ENCODE measurements at regions not wholly inside any gene's neighbourhood (a gene's known extent, or its start where the extent isn't known, plus 50 kb on each side); places are given as distances from the start of the nearest gene placed in this dataset.

DNA sequence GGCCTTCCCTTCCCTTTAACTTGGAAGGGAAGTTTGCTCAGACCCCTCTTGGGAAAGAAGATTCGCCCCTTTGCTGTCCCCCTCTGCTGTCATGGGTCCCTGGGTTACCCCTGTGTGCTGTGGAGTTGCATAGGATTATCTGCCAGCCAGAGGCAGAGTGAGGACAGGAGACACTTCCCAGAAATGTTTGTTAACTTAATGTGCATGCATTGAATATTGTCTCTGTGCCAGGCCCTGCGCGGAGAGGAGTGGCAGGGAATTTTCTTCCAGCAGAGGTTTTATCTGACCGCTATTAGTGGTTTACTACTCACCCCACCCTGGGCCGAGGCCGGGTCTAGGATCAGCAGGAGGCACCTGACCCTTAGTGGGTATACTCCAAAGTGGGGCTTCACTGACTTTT, 894.8 kb downstream of the TBC1D22A start:
- Histone ChIP-seq H3K36me3 (ENCODE audit: control insufficient read depth in 5 of 5, insufficient read depth in 5 of 5, low read length in 5 of 5) (no peaks in the 10 kb centered on the region), H3K4me1 (ENCODE audit: control insufficient read depth in 5 of 5, insufficient read depth in 5 of 5, low read length in 5 of 5) (no peaks in the 10 kb centered on the region), H3K9ac (ENCODE audit: low read length in 5 of 5) (no peak overlapping the region), H3K27me3 (ENCODE audit: control insufficient read depth in 5 of 5, insufficient read depth in 4 of 5, low read length in 5 of 5) (peaks cover 0 to 10% (median 0%) of the 10 kb centered on the region in 5 donors), H3K4me3 (ENCODE audit: low read depth in 1 of 5, low read length in 5 of 5) (no peak overlapping the region), H3K9me3 (ENCODE audit: control insufficient read depth in 5 of 5, low read length in 5 of 5) (peaks cover 0 to 4% (median 0%) of the 10 kb centered on the region in 5 donors), H3K27ac (ENCODE audit: low read depth, low read length) (no peak overlapping the region)

DNA sequence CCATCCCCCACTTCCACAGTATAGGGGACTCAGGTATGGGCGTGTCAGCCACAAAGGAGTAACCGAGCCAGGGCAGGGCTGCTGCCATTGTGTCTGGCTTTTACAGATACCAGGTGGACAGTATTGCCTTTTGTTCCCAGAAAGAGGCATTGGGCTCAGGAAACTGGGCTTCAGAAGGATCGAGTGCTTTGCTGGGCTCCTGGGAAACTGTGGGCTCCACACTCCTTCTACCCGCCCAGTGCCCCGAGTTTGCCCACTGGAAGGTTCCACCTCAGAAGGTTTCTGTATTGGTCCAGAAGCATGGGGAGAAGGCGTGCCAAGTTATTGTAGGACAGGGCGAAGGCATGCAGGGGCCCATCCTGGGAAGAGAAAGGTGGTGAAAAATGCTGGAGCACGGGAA, 894.4 kb downstream of the TBC1D22A start:
- Histone ChIP-seq H3K9me3 (ENCODE audit: control insufficient read depth in 5 of 5, low read length in 5 of 5) (peaks cover 0 to 4% (median 0%) of the 10 kb centered on the region in 5 donors), H3K27ac (ENCODE audit: low read depth, low read length) (no peak overlapping the region), H3K9ac (ENCODE audit: low read length in 5 of 5) (no peak overlapping the region), H3K27me3 (ENCODE audit: control insufficient read depth in 5 of 5, insufficient read depth in 4 of 5, low read length in 5 of 5) (peaks cover 0 to 10% (median 0%) of the 10 kb centered on the region in 5 donors), H3K4me1 (ENCODE audit: control insufficient read depth in 5 of 5, insufficient read depth in 5 of 5, low read length in 5 of 5) (no peaks in the 10 kb centered on the region), H3K4me3 (ENCODE audit: low read depth in 1 of 5, low read length in 5 of 5) (no peak overlapping the region), H3K36me3 (ENCODE audit: control insufficient read depth in 5 of 5, insufficient read depth in 5 of 5, low read length in 5 of 5) (no peaks in the 10 kb centered on the region)

DNA sequence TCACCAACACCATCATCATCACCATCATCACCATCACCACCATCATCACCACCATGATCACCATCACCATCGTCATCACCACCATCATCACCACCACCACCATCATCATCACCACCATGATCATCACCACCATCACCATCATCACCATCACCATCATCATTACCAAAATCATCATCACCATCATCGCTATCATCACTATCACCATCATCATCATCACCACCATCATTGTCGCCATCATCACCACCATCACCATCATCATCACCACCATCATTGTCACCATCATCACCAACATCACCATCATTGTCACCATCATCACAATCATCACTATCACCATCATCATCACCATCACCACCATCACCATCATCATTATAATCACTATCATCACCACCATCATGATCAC, 893.5 kb downstream of the TBC1D22A start:
- peaks cover 0 to 10% (median 0%) of the 10 kb centered on the region in 5 donors for H3K27me3 ChIP-seq (ENCODE audit: control insufficient read depth in 5 of 5, insufficient read depth in 4 of 5, low read length in 5 of 5)
- H3K4me1 ChIP-seq (ENCODE audit: control insufficient read depth in 5 of 5, insufficient read depth in 5 of 5, low read length in 5 of 5): no peaks in the 10 kb centered on the region
- H3K9ac ChIP-seq (ENCODE audit: low read length in 5 of 5): no peak overlapping the region
- no peak overlapping the region for H3K27ac ChIP-seq (ENCODE audit: low read depth, low read length)
- no peak overlapping the region for H3K4me3 ChIP-seq (ENCODE audit: low read depth in 1 of 5, low read length in 5 of 5)
- peaks cover 0 to 4% (median 0%) of the 10 kb centered on the region in 5 donors for H3K9me3 ChIP-seq (ENCODE audit: control insufficient read depth in 5 of 5, low read length in 5 of 5)
- no peaks in the 10 kb centered on the region for H3K36me3 ChIP-seq (ENCODE audit: control insufficient read depth in 5 of 5, insufficient read depth in 5 of 5, low read length in 5 of 5)

DNA sequence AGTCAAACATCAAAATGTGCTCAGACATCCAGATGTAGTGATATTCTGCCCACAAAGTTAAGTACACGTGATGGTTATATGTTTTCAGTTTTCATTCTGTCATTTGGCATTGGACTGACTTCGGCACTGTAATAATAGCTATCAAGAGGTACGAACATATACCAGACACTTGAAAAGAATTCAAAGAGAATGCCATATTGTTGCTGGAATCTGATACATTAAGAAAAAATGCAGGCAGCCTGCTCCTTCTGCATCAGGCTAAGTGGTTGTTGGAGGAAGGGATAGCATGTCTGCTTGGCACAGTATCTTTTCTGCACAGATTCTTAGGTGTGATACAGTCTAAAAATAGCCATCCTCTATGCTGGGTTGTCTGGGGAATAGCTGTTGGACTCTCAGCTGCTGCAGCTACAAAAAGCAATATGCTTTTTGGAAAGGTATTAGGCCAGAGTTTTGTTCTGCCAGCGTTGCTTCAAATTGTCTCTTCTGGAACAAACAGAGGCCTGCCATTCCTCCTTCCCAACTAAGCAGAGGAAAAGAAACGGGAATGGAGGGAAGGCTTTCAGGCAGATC, 892.6 kb downstream of the TBC1D22A start:
- no peak overlapping the region for H3K4me3 ChIP-seq (ENCODE audit: low read depth in 1 of 5, low read length in 5 of 5)

DNA sequence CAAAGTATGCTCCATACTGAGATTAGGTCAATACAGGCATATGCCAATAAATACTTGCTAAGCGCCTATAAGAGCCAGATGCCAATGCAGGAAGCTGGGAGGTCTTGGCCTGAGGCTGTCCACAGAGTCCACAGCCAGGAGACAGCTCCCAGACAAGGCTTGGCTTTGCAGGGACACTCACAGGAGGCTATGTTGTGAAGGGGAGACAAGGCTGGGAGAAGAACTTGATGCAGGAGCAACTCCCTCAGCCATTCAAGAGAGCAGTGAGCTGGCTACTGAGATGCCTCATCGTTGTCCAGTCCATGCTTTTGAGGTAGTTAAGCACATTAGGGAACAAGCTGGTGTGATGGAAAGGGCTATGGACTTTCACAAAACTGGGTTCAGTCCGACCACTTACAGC, 891.5 kb downstream of the TBC1D22A start:
- H3K27me3 ChIP-seq (ENCODE audit: control insufficient read depth in 5 of 5, insufficient read depth in 4 of 5, low read length in 5 of 5): peaks cover 0 to 10% (median 0%) of the 10 kb centered on the region in 5 donors
- H3K9me3 ChIP-seq (ENCODE audit: control insufficient read depth in 5 of 5, low read length in 5 of 5): peaks cover 0 to 4% (median 0%) of the 10 kb centered on the region in 5 donors
- H3K36me3 ChIP-seq (ENCODE audit: control insufficient read depth in 5 of 5, insufficient read depth in 5 of 5, low read length in 5 of 5): no peaks in the 10 kb centered on the region
- no peak overlapping the region for H3K27ac ChIP-seq (ENCODE audit: low read depth, low read length)
- no peak overlapping the region for H3K9ac ChIP-seq (ENCODE audit: low read length in 5 of 5)
- H3K4me3 ChIP-seq (ENCODE audit: low read depth in 1 of 5, low read length in 5 of 5): no peak overlapping the region
- H3K4me1 ChIP-seq (ENCODE audit: control insufficient read depth in 5 of 5, insufficient read depth in 5 of 5, low read length in 5 of 5): no peaks in the 10 kb centered on the region

More for the DNA sequence above, 892.6 kb downstream of the TBC1D22A start:
- peaks cover 0 to 10% (median 0%) of the 10 kb centered on the region in 5 donors for H3K27me3 ChIP-seq (ENCODE audit: control insufficient read depth in 5 of 5, insufficient read depth in 4 of 5, low read length in 5 of 5)
- H3K27ac ChIP-seq (ENCODE audit: low read depth, low read length): no peak overlapping the region
- peaks cover 0 to 4% (median 0%) of the 10 kb centered on the region in 5 donors for H3K9me3 ChIP-seq (ENCODE audit: control insufficient read depth in 5 of 5, low read length in 5 of 5)
- H3K36me3 ChIP-seq (ENCODE audit: control insufficient read depth in 5 of 5, insufficient read depth in 5 of 5, low read length in 5 of 5): no peaks in the 10 kb centered on the region
- H3K9ac ChIP-seq (ENCODE audit: low read length in 5 of 5): no peak overlapping the region
- no peaks in the 10 kb centered on the region for H3K4me1 ChIP-seq (ENCODE audit: control insufficient read depth in 5 of 5, insufficient read depth in 5 of 5, low read length in 5 of 5)

DNA sequence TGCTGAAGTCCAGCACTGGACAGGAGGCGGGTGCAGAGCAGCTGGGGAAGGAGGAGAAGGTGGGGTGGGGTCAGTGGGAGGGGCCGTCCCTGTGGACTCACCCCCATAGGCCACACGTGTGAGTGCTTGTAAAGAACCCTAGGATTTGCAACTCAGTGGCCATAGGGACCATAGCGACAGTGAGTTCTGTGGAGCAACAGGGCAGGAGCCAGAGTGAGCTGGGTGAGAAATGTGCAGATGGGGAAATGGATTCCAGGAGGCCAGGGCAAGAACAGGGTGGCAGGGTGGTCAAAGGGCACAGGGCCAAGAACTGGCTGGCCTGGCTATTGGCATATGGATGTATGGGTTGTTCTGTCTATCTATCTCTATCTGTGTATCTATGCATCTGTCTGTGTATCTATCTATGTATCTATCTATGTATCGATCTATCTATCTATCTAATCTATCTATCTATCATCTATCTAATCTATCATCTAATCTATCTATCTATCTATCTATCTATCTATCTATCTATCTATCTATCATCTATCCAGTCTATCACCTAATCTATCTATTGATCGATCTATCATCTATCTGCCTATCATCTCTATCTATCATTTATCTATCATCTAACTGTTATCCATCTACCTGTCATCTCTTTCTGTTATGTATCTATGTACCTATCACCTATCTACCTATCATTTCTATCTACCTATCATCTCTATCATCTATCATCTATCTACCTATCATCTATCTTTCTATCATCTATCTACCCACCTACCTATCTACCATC, 889.0 kb downstream of the TBC1D22A start:
- Histone ChIP-seq H3K27me3 (ENCODE audit: control insufficient read depth in 5 of 5, insufficient read depth in 4 of 5, low read length in 5 of 5) (peaks cover 0 to 16% (median 0%) of the 10 kb centered on the region in 5 donors), H3K9ac (ENCODE audit: low read length in 5 of 5) (no peak overlapping the region)

DNA sequence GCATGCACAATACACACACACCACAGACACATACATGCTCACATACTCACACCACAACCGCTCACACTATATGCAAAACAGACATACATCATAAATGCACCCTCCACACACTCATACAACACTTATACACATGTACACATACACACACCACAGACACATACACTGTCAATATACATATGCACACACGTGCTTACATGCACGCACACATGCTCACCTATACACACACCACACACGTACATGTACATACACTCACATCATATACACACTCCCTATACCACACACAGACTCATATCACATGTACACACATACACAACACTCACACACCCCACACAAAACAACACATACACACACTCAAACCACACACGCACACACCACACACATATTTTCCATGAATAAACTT, 885.3 kb downstream of the TBC1D22A start:
- H3K9me3 ChIP-seq (ENCODE audit: control insufficient read depth in 5 of 5, low read length in 5 of 5): peaks cover 0 to 4% (median 0%) of the 10 kb centered on the region in 5 donors
- H3K27ac ChIP-seq (ENCODE audit: low read depth, low read length): no peak overlapping the region
- no peaks in the 10 kb centered on the region for H3K4me1 ChIP-seq (ENCODE audit: control insufficient read depth in 5 of 5, insufficient read depth in 5 of 5, low read length in 5 of 5)
- H3K4me3 ChIP-seq (ENCODE audit: low read depth in 1 of 5, low read length in 5 of 5): no peak overlapping the region
- H3K9ac ChIP-seq (ENCODE audit: low read length in 5 of 5): no peak overlapping the region
- H3K36me3 ChIP-seq (ENCODE audit: control insufficient read depth in 5 of 5, insufficient read depth in 5 of 5, low read length in 5 of 5): no peaks in the 10 kb centered on the region
- peaks cover 0 to 11% (median 0%) of the 10 kb centered on the region in 5 donors for H3K27me3 ChIP-seq (ENCODE audit: control insufficient read depth in 5 of 5, insufficient read depth in 4 of 5, low read length in 5 of 5)

More for the DNA sequence above, 889.0 kb downstream of the TBC1D22A start:
- Histone ChIP-seq H3K4me1 (ENCODE audit: control insufficient read depth in 5 of 5, insufficient read depth in 5 of 5, low read length in 5 of 5) (no peaks in the 10 kb centered on the region), H3K4me3 (ENCODE audit: low read depth in 1 of 5, low read length in 5 of 5) (no peak overlapping the region), H3K27ac (ENCODE audit: low read depth, low read length) (no peak overlapping the region), H3K9me3 (ENCODE audit: control insufficient read depth in 5 of 5, low read length in 5 of 5) (peaks cover 0 to 4% (median 0%) of the 10 kb centered on the region in 5 donors), H3K36me3 (ENCODE audit: control insufficient read depth in 5 of 5, insufficient read depth in 5 of 5, low read length in 5 of 5) (no peaks in the 10 kb centered on the region)

DNA sequence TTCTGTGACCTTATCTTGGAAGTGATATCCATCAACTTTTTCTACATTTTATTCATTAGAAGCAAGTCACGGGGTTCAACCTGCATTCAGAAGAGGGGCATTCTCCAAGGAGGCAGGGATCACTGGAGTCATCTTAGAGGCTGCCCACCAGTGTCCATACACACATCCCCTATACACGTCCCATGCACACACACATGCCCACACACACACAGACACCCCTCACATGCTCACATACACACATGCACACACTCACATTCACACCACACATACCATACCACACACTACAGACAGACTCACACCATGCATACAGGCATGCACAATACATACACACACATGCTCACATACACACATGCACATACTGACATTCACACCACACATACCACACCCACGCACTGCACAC, 884.7 kb downstream of the TBC1D22A start:
- H3K27ac ChIP-seq (ENCODE audit: low read depth, low read length): no peak overlapping the region
- peaks cover 0 to 11% (median 0%) of the 10 kb centered on the region in 5 donors for H3K27me3 ChIP-seq (ENCODE audit: control insufficient read depth in 5 of 5, insufficient read depth in 4 of 5, low read length in 5 of 5)
- H3K9ac ChIP-seq (ENCODE audit: low read length in 5 of 5): no peak overlapping the region
- H3K4me3 ChIP-seq (ENCODE audit: low read depth in 1 of 5, low read length in 5 of 5): no peak overlapping the region
- H3K36me3 ChIP-seq (ENCODE audit: control insufficient read depth in 5 of 5, insufficient read depth in 5 of 5, low read length in 5 of 5): no peaks in the 10 kb centered on the region
- no peaks in the 10 kb centered on the region for H3K4me1 ChIP-seq (ENCODE audit: control insufficient read depth in 5 of 5, insufficient read depth in 5 of 5, low read length in 5 of 5)
- H3K9me3 ChIP-seq (ENCODE audit: control insufficient read depth in 5 of 5, low read length in 5 of 5): peaks cover 0 to 4% (median 0%) of the 10 kb centered on the region in 5 donors

DNA sequence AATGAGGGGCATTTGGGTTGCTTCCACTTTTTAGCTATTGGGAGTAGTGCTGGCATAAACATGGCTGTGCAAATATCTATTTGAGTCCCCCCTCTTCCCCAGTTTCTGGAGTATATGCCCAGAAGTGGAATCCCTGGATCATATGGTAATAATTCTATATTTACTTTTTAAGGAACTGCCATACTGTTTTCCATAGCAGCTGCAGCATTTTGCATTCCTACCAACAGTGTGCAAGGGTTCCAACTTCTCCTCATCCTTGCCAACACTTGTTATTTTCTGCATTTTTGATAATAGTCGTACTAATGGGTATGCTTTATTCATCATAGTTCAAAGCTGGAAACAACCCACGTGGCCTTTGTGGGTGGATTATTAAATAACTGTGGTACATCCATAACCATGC, 883.5 kb downstream of the TBC1D22A start:
- Histone ChIP-seq H3K4me1 (ENCODE audit: control insufficient read depth in 5 of 5, insufficient read depth in 5 of 5, low read length in 5 of 5) (no peaks in the 10 kb centered on the region), H3K4me3 (ENCODE audit: low read depth in 1 of 5, low read length in 5 of 5) (no peak overlapping the region), H3K27me3 (ENCODE audit: control insufficient read depth in 5 of 5, insufficient read depth in 4 of 5, low read length in 5 of 5) (peaks cover 0 to 11% (median 0%) of the 10 kb centered on the region in 5 donors), H3K36me3 (ENCODE audit: control insufficient read depth in 5 of 5, insufficient read depth in 5 of 5, low read length in 5 of 5) (no peaks in the 10 kb centered on the region), H3K9me3 (ENCODE audit: control insufficient read depth in 5 of 5, low read length in 5 of 5) (peaks cover 0 to 4% (median 0%) of the 10 kb centered on the region in 5 donors), H3K27ac (ENCODE audit: low read depth, low read length) (no peak overlapping the region), H3K9ac (ENCODE audit: low read length in 5 of 5) (no peak overlapping the region)

DNA sequence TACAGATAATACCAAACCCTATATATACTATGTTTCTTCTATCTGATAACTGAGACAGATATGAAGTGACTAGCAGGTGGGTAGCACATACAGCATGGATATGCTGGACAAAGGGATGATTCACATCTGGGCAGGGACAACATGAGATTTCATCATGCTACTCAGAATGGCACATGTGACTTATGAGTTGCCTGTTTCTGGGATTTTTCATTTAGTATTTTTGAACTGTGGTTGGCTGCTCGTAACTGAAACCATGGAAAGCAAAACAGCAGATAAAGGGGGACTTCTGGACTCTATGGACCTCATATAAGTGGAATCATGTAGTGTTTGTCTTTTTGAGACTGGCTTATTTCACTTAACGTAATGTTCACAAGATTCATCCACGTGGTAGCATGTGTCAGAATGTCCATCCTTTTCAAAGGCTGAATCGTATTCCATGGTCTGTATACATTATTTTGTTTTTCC, 883.0 kb downstream of the TBC1D22A start:
- Histone ChIP-seq H3K36me3 (ENCODE audit: control insufficient read depth in 5 of 5, insufficient read depth in 5 of 5, low read length in 5 of 5) (no peaks in the 10 kb centered on the region), H3K4me3 (ENCODE audit: low read depth in 1 of 5, low read length in 5 of 5) (no peak overlapping the region), H3K27ac (ENCODE audit: low read depth, low read length) (no peak overlapping the region), H3K4me1 (ENCODE audit: control insufficient read depth in 5 of 5, insufficient read depth in 5 of 5, low read length in 5 of 5) (no peaks in the 10 kb centered on the region), H3K9ac (ENCODE audit: low read length in 5 of 5) (no peak overlapping the region), H3K9me3 (ENCODE audit: control insufficient read depth in 5 of 5, low read length in 5 of 5) (peaks cover 0 to 4% (median 0%) of the 10 kb centered on the region in 5 donors), H3K27me3 (ENCODE audit: control insufficient read depth in 5 of 5, insufficient read depth in 4 of 5, low read length in 5 of 5) (peaks cover 0 to 11% (median 0%) of the 10 kb centered on the region in 5 donors)
